OCI-M1 (cell line): ENCODE measurements at regions not wholly inside any gene's neighbourhood (a gene's known extent, or its start where the extent isn't known, plus 50 kb on each side); places are given as distances from the start of the nearest gene placed in this dataset.
A peak's percentile ranks its signal among the peaks of the same experiment; 100 is the strongest.

Experiments
- DNase-seq: peaks from one replicate; lab custom pipeline; 2025; lab: John Stamatoyannopoulos, UW

DNA sequence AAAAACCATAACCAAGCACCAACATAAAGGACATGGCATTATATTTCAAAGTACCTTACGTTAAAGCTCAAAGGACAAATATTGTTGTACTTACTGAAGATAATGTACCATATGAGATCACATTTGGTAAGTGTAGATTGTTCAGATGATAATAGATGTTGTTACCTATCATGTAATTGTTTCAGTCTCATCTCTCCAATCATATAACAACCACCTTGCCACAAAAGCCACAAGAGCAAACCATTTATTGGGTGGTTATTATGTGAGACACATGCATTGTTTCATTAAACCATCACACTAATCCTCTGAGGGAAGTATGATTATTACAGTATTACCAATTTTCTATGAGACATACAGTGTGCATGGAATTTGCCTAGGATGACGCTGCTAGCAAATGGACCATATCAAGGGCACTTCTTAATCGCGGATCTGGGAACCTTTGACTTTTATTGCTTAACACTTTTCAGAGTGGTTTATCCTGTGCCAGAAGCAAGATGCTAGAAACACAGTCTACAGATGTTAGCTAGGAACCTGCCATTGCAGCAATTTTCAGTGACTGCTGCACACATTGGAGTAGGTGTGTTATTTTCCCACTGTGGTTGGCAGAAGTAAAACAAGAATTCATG is 149.8 kb upstream of the AKIRIN2 start:
- DNase-seq, result no peak

DNA sequence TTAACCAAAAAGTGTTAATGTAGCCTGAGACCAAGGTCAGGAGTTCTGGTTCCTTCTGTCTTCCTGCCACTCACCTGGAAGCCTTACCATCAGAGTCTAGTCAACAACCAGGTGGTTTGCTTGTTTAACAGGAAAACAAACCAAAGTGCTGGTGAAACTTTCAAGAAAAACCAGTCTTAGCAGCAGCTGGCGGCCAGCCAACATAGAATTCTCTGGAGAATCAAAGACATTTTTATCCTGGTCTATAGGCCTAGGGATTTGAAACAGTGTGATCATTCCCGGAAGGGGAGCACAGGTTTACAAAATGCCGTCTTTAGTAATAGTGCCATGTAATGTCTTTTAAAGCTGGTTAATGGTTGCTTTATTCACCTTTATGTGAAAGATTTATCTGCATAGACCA is 146.6 kb upstream of the AKIRIN2 start:
- no peak for DNase-seq

DNA sequence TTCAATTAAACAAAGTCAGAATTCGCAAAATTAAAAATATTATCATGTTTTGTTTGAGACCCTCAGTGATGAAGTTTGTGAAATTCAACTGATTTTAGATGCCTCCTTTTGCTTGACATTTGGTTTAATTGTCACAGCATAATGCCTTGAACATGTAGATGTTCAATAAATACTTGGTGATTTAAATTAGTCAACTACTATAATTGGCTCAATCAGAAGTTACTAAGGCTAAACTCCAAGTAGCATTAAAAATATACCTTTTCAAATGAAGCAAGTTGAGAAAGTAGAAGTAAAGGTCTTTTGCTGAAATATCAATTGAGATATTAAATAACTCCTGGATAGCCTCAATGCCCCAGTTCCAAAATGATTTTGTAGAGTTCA is 145.8 kb upstream of the AKIRIN2 start:
- no peak for DNase-seq

DNA sequence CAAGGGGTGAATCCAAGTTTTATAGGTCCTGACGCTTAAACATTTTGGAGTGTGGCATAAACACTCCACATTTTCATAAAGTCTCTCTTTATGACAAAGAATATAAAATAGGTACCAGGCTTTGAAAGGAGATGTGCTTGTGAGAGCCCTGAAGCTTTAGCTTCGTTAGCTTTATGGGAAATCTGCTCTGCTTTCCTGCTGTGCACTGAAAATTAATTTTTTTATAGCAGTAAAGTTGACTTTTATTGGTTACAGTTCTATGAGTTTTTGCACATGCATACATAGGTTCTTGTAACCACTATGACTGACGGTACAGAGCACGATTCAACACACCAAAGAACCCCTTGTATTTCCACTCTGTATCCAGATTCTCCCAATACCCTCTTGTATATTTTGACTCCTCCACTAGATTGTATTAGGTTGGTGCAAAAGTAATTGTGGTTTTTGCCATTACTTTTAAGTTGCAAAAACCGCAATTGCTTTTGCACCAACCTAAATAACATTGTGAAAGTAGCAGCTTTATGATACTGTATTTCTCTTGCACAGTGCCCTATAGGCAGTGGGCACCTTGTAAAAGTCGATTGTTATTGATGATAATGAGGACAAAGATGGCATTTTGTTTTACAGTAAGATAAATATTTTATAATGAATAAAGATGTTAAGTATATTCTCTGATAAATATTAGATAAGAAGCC is 145.2 kb upstream of the AKIRIN2 start:
- no peak for DNase-seq

DNA sequence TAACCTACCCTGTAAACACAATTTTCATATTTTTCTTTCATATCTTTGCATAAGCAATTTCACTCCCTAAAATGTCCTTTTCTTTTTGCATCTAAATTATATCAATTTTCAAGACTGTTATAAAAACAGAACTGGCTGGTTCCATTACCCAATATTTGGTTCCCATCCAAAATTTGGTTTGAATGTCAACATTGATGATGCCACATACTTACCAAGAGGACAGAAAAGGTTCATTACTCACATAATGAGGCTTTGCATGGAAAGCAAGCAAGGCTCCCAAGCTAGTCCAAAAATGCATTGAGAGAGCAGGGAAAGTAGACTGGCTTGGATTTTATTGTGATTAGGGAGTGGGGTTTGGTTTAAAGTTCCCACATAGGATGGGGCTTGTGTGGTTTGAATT is 144.4 kb upstream of the AKIRIN2 start:
- no peak for DNase-seq

DNA sequence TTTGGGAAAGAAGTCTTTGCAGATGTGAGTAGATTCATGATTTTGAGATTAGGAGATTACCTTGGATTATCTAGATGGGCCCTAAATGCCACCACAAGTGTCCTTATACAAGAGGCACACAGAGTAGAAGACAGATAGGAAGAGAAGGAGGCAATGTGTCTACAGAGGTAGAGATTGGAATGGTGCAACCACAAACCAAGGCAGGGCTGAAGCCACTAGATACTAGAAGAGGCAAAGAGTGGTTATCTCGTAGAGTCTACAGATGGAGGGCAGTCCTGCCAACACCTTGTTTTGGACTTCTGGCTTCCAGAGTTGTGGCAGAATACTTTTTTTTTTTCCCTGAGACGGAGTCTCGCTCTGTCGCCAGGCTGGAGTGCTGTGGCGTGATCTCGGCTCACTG is 138.3 kb upstream of the AKIRIN2 start:
- DNase-seq, result peak; percentile 14

DNA sequence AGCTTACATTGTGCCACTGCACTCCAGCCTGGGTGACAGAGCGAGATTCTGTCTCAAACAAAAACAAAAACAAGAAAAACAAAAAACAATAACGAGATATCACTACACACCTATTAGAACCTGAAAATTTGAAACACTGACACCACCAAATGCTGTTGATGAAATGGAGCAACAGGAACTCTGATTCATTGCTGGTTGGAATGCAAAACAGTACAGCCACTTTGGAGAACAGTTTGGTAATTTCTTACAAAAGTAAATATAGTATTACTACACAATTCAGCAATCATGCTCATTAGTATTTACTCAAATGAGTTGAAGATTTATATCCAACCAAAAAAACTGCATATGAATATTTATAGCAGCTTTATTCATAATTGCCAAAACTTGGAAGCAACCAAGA is 135.8 kb upstream of the AKIRIN2 start:
- no peak for DNase-seq

DNA sequence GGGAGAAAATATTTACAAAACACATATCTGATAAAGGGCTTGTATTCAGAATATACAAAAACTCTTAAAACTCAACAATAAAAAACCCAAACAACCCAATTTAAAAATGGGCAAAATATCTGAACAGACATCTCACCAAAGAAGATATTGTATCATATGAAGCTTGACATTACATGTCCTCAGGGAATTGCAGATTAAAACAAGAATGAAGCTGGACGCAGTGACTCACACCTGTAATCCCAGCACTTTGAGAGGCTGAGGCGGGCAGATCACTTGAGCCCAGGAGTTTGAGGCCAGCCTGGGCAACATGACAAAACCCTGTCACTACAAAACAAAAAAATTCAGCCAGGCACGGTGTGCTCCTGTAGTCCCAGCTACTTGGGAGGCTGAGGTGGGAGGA is 135.4 kb upstream of the AKIRIN2 start:
- DNase-seq, result no peak

DNA sequence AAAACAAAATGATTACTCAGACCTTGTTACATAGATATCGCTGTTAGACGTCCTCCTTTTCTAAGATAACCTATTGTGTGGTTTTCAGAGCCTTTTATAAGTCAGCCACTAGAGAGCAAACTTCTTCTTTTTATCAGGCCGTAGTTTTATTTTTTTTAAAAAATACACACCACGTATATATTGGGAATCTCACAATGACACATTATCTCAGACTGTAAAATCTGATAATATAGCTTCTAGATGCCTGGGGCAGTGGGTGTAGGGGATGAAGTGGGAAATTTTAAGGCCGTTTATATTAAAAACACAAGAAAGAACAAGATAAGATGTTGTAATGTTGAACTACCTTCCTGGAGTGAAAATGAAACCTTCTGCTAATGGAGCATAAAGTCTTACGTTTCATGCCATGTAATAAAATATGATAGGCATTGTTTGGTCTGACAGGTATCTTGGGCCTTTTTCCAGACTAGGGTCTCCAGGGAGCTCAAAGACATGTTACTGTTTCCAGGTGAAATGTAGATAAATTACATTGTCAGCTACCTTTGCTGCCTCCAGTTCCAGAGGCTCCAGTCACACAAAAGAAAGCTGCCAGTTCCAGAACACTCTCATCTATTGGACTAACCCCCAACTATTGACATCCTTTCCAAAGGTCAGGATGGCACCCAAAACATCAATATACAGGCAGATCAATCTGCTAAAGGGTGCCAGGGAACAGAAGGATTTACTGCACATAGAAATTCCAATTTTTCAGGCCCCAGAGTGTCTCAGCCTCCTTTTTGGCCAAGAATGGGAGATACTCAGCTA is 130.2 kb upstream of the AKIRIN2 start:
- peak; percentile 81 for DNase-seq

DNA sequence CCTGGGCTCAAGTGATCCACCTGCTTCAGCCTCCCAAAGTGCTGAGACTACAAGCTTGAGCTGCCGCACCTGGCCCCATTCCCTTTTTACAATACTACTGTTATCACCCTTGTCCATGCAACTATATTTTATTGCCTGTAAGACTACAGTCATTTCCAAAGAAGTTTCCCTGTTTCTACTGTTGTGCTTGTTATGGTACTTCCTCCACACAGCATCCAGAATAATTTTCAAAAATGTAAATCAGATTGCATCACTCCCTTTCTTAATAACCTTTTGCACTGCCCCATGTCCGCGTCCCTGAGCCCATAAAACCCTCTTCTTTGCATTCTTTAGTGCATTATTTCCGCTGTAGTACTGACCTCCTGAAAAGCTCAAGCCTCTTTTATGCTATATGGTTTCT is 128.9 kb upstream of the AKIRIN2 start:
- peak; percentile 26 for DNase-seq

DNA sequence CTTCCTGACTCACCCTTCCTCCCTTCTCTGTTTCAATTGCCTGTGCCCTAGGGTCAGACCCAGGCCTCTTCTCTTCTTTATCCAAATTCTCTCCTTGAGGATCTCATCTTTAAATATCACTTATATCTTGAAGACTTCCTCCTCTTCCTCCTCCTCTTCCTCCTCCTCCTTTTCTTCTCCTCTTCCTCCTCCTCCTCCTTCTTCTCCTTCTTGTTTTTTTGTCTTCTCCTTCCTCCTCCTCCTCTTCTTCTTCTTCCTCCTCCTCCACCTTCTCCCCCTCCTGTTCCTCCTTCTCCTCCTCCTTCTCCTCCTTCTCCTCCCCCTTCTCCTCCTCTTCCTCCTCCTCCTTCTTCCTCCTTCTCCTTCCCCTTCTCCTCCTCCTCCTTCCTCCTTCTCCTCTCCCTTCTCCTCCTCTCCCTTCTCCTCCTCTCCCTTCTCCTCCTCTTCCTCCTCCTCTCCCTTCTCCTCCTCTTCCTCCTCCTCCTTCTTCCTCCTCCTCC is 127.6 kb upstream of the AKIRIN2 start:
- no peak for DNase-seq

DNA sequence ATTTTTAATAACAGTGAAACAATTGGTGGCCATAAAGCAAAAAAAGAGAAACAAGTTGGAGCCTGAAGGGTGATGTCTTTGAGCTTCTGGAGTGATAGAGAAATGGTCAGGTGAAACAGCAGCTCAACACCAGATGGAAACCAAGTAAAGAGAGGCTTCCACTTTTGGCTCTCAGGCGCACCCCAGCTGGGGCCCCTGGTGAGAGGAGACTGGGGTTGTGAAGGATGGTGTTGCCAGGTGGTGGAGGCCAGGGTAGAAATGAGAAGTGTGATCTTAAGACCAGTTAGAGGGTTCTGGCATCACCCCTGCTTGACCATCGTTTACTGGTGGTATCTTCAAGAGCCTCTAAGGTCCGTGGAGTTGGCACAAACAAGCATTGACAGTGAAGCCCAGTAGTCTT is 126.0 kb upstream of the AKIRIN2 start:
- DNase-seq, result no peak

DNA sequence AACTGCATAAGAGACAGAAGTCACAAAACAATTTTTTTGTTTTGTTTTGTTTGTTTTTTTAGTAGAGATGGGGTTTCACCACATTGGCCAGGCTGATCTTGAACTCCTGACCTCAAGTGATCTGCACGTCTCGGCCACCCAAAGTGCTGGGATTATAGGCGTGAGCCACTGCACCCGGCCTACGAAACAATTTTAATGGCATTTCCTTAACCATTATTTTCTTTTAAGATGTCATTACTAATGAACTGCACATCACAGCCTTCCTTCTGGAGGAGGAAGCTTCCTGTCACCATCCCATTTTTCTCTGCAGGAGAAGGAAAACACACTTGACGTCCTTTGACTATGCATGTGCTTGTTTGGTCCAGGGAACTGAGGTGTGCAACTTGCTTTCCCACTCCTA is 125.3 kb upstream of the AKIRIN2 start:
- DNase-seq, result no peak

DNA sequence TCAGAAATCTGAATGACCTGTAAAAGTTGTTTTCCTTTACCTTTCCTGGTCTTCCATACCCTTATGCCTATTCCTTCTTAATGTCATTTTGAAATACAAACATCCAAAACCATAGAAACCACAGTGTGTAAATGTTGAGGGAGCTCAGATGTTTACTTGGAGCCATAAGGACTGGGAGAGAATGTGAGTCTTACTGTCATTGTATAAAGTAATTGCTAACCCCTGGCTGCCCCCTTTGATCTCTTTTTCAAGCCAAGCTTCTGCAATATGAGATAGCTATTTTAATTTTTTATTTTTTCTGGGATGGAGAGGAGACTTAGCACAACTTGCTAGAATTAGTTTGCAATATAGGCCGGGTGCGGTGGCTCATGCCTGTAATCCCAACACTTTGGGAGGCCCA is 124.4 kb upstream of the AKIRIN2 start:
- no peak for DNase-seq

DNA sequence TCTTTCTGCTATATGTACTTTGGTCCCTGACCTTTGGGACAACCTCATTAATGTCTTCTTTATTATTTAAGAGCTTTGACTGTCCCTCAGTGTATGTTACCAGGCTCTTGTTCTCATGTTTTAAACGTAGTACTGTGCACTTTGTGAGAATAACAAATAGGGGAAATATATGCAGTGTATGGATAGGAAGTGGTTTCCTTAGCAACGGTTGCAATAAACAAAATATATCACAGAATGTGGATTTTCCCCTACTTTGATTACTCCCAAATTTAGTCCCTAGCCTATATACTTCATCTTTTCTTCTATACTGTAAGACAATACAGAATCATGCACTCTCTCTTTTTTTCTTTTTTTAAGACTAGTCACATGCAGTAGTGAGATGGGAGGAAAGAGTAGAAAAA is 123.8 kb upstream of the AKIRIN2 start:
- no peak for DNase-seq

DNA sequence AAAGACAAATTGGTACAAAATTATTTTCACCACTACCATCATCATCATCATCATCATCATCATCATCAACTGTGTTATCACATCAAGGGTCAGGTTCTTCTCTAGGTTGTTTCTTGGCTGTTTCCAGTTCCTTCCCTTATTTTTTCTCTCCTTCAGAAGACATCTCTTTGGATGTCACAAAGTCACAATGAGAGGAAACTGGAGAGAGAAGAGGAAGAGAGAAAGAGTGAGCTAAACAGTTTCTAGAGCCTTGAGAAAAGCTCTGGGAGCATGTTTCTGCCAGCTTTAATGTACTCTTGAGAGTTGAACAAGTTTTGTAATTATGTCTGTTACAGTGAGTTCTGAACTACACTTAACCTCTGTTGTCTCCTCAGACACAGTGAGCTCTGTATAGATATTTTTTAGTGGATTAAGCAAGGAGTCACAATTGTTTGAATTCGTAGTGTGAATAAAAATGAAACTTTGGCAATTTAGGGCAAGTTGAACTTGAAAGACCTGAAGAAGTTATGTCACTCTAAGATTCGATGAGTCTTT is 123.0 kb upstream of the AKIRIN2 start:
- DNase-seq, result no peak

DNA sequence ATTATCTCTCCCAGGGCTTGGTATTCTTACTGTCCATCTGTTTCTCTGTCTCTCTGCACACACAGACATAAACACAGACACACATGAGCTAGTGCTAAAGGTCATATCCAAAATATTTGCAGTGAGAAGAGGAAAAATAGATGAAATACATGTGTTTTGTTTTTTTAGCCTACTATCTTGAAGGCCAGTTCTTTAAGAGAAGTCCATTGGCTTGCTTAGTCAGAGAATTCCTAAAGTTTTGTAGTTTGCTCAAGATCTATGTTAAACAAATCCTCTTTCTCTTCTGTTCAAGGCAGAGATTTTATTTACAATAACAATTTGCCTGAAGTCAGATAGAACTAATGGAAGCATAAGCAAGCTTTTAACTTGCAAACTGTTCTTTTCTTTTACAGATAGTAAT is 120.0 kb upstream of the AKIRIN2 start:
- no peak for DNase-seq

DNA sequence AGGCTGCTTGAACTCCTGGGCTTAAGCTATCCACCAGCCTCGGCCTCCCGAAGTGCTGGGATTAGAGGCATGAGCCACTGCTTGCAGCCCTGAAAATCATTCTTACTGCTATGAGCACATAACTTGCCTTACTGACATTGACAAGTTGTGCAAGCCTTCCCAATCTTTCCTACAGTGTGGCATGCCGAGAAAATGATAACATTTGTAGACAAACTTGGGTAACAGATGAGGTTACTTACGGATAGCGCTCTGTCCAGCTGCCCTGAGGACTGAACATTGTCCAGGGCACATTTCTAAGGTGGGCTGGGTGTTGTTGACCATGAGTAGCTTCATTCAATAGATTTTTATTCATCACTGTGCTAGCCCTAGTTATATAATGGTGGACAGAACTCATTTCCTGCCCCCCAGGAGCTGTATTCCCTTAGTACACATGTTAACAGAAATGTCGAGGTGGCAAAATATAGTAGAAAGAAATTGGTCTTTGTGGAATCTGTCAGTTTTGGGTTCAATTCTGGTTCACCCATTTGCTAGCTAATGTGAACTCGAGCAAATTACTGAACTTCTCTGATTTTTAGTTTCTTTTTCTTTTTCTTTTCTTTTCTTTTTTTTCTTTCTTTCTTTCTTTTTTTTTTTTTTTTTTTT is 118.4 kb upstream of the AKIRIN2 start:
- no peak for DNase-seq

DNA sequence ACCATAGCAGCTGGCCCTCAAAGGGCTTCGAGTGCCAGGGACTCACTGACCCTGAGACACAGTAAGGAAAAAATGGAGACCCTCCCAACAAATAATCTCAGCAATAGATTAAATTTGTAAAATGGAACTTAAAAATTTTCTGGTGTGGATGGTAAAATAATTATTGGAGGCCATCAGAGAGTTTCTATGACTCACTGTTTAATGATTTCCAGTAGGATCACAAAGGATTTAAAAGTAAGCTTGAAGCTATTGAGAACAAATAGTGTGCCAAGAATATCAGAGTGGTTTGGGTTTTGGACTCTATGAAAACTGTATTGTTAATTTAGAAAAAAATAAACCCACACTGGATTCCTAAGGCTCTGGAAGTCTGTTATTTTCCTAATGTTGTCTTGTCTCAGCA is 115.2 kb upstream of the AKIRIN2 start:
- no peak for DNase-seq

DNA sequence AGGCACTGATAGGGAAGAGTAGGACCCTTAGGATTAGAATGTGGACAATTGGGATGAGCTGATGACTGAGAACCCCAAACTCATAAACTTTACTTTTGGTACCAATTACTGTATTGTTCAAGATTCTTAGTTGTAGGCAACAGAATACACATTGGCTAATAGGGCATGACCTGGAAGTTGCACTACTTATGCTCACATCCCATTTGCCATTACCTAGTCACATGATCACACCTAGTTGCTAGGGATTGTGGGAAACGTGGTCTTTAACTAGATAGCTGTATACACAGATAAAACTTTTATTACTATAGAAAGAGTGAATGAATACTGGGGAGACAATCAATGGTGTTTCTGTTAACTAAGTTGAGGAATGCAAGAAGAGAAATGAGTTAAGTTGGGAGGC is 113.4 kb upstream of the AKIRIN2 start:
- DNase-seq, result peak; percentile 17

DNA sequence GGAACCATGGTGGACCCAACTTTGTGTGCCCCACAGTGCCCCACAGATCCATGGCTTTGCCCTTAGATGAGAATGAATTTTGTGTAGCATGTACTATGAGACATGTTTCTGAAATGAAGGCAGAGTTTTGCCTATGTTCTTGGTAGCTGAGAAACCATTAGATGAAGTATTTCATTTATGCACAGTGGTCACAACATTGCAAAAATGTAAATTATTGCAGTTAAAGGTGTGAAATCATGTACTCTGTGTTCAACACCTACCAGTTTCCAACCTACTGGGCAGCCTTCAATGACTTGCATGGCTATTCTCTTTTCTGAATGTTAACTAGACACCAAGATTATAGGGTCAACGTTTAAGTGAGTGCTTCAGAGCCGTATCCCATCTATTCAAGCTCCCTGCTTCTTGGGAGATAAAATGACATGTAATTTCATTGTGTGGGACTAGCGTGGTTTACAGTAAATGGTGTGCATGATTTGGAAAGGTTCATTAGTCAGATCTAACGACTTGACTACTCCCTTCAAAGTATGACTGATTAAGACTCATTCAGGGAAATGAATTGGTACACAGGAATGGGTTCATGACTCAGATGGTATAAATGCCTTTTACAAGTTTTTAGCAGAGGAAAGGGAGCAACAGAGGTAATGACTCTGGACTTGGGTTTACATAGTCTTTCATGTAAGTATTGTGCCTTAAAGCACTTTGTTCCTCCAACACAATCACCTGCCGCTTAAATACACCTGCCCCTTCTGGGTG is 106.1 kb upstream of the AKIRIN2 start:
- no peak for DNase-seq

DNA sequence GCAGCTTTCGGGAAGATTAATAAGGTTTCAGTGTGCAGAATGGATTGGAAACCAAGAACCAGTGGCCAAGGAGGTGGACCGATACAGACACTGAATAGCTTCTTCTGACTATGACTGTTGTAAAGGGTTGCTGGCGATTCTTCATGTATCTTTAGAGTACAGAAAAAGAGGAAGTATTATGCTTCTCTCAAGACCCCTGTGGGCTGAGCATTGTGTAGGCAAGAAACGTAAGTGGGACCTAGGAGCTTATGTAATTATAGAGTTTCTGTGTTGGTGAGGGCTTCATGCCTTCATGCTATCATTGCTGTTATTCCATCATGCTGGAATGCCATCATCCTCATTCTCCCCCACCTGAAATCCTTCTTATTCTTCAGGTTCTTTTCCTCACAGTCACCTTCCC is 105.4 kb upstream of the AKIRIN2 start:
- peak; percentile 71 for DNase-seq
